ENCODE measurements at regions not wholly inside any gene's neighbourhood (a gene's known extent, or its start where the extent isn't known, plus 50 kb on each side); places are given as distances from the start of the nearest gene placed in this dataset.

GRCh38 chr13:112003941-112004340, 63.0 kb upstream of the SOX1 start:
- no peaks in the 10 kb centered on the region for H3K36me3 ChIP-seq (ENCODE audit: control insufficient read depth, insufficient read depth, low read length)
- CTCF ChIA-PET: no interaction called here
- H3K4me3 ChIP-seq (ENCODE audit: low read depth, low read length): no peak overlapping the region
- no peak for TF ChIP-seq CTCF (IDR thresholded peaks at IDR 0.05; ENCODE audit: insufficient read depth, low read depth, low read length)
- POLR2A ChIA-PET: no interaction called here
- DNase-seq (ENCODE audit: low read depth): no peak
- no peaks in the 10 kb centered on the region for H3K27me3 ChIP-seq (ENCODE audit: control insufficient read depth, insufficient read depth, low read length)

GRCh38 chr13:112005925-112006324, 61.0 kb upstream of the SOX1 start:
- DNase-seq (ENCODE audit: low read depth): no peak
- ChIA-PET POLR2A (no interaction called here), CTCF (no interaction called here)
- Histone ChIP-seq H3K27me3 (ENCODE audit: control insufficient read depth, insufficient read depth, low read length) (no peaks in the 10 kb centered on the region), H3K4me3 (ENCODE audit: low read depth, low read length) (no peak overlapping the region), H3K36me3 (ENCODE audit: control insufficient read depth, insufficient read depth, low read length) (no peaks in the 10 kb centered on the region)
- no peak for TF ChIP-seq CTCF (IDR thresholded peaks at IDR 0.05; ENCODE audit: insufficient read depth, low read depth, low read length)

GRCh38 chr13:112007191-112007590, 59.8 kb upstream of the SOX1 start:
- CTCF ChIA-PET: no interaction called here
- Histone ChIP-seq H3K36me3 (ENCODE audit: control insufficient read depth, insufficient read depth, low read length) (no peaks in the 10 kb centered on the region), H3K4me3 (ENCODE audit: low read depth, low read length) (no peak overlapping the region), H3K27me3 (ENCODE audit: control insufficient read depth, insufficient read depth, low read length) (no peaks in the 10 kb centered on the region)
- no peak for TF ChIP-seq CTCF (IDR thresholded peaks at IDR 0.05; ENCODE audit: insufficient read depth, low read depth, low read length)
- POLR2A ChIA-PET: no interaction called here
- DNase-seq (ENCODE audit: low read depth): no peak

GRCh38 chr13:112010714-112011113, 56.2 kb upstream of the SOX1 start:
- ChIA-PET POLR2A (no interaction called here), CTCF (no interaction called here)
- no peak for DNase-seq (ENCODE audit: low read depth)
- TF ChIP-seq CTCF (IDR thresholded peaks at IDR 0.05; ENCODE audit: insufficient read depth, low read depth, low read length): no peak
- Histone ChIP-seq H3K4me3 (ENCODE audit: low read depth, low read length) (no peak overlapping the region), H3K27me3 (ENCODE audit: control insufficient read depth, insufficient read depth, low read length) (no peaks in the 10 kb centered on the region), H3K36me3 (ENCODE audit: control insufficient read depth, insufficient read depth, low read length) (no peaks in the 10 kb centered on the region)

GRCh38 chr13:112012016-112012704, 54.8 kb upstream of the SOX1 start:
- no peak for TF ChIP-seq CTCF (IDR thresholded peaks at IDR 0.05; ENCODE audit: insufficient read depth, low read depth, low read length)
- ChIA-PET CTCF (no interaction called here), POLR2A (no interaction called here)
- Histone ChIP-seq H3K36me3 (ENCODE audit: control insufficient read depth, insufficient read depth, low read length) (no peaks in the 10 kb centered on the region), H3K27me3 (ENCODE audit: control insufficient read depth, insufficient read depth, low read length) (no peaks in the 10 kb centered on the region), H3K4me3 (ENCODE audit: low read depth, low read length) (no peak overlapping the region)
- no peak for DNase-seq (ENCODE audit: low read depth)

All from BJ (cell line).